ENCODE measurements at regions not wholly inside any gene's neighbourhood (a gene's known extent, or its start where the extent isn't known, plus 50 kb on each side); places are given as distances from the start of the nearest gene placed in this dataset.

GRCh38 chr12:44961887-44962286 is 85.8 kb upstream of the NELL2 start:
- DNase-seq: no peak

- DNase-seq: no peak
These were observed 84.7 kb upstream of the NELL2 start for GRCh38 chr12:44960856-44961255.

- DNase-seq: no peak
These were observed 84.3 kb upstream of the NELL2 start for GRCh38 chr12:44960423-44960822.

DNA sequence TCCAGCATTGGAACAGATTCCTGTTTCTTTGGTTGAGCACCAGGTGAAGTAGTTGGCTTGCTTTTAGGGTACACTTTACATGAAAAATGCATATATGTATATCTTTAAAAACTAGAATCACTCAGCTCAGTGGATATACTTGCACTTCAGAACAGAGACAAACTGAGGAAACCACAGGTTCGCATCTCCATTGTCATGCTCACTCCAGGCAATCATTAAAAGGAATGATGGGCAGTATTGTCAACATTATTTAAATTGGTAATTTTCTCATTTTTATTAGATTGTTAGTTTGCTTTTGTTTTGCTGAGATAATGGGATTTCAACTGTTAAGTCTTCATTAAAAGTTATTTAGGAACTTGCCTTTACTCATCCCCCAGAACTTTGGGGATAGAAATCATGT is 71.0 kb upstream of the NELL2 start:
- no peak for DNase-seq

GRCh38 chr12:44942714-44943113 is 66.6 kb upstream of the NELL2 start:
- no peak for DNase-seq

DNA sequence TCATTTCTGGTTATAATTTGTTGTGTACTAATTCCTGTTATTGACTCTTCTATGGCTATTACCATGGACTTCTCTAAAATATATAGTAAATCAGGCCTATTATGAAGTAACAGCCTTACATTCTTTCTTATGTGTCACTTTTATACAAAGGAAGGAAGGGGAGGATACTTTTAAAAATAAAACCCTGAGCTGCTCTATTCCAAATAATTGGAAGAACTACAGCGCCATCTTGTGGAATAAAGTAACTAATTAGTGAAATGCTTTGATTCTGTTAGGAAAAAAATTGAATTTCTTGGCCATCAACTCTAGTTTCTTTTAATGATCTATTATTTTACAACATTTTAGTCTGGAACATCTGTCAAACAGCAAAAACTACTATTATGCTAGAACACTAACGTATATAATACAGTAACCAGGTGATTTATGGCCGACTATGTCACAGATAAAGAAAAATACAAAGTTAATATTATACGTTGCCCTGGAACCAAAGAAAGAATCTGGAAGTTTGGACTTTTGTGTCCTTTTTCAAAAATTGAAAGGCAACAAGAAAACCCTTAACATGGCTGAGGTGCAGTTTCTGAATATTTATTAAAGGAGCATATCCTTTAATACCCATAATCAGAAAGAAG is 55.0 kb upstream of the NELL2 start:
- peak; percentile 54 for DNase-seq

DNA sequence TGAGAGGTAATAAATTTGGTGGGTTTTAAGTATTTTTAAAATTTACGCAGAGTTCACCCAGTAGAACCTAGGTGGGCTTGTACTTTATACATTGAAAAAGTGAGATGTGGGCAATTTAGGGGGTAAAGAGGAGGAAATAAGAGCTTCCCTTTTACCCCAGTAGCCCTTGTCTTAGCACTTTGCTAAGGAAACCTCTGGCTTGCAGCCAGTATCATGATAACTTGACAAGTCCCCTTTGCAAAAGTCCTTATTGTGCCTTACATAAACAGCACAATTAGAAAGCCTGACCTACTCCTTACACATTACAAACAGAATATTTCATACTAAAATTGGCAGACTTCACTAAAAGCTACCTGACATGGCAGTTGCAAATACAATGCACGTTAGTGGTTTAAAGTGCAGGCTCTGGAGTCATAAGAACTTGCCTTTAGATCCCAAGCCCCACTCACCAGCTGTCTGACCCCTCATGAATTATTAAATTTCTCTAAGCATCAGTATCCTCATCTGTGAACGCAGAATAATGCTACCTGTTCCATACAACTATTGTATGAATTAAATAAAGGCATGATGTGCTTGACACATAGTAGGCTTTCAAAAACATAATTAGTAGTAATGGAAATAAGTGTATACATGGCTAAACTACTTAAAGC is 53.2 kb upstream of the NELL2 start:
- no peak for DNase-seq

Data from NCI-H2227 treated with DMSO at 0.1 percent for 48 hours (cell line).